EL (cell line): ENCODE measurements at regions not wholly inside any gene's neighbourhood (a gene's known extent, or its start where the extent isn't known, plus 50 kb on each side); places are given as distances from the start of the nearest gene placed in this dataset.
"Not testable (repeated sequence)": the region's sequence is repeated elsewhere in the genome, so short reads cannot be mapped to it uniquely, and the experiment has no call there.

ENCODE experiments used
- DNase-seq: peaks from one replicate; pipeline ENCODE4 v3.0.0-alpha.2; 2016

DNA sequence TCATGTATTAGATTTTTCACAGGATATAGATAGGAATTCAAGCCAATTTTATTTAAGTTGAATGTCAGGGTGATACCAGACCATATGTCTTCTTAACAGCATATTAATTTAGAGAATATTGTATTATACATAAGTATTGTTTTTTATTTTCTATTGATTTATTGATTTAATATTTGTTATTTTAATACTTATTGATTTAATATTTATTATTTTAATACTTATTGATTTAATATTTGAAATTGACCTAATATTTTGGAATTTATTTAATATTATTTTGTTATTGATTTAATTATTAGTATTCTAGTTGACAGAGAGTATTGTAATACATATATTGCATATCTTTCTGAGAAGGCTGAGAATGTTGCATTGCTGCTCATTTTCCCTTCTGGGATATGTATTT lies 1411.8 kb upstream of the ACO1 start:
- no peak for DNase-seq

- no peak for DNase-seq
These were observed 1406.5 kb upstream of the ACO1 start for GRCh38 chr9:30977965-30978364.

- DNase-seq, result no peak
These were observed 1402.1 kb upstream of the ACO1 start for GRCh38 chr9:30982301-30982700.

- DNase-seq, result no peak
These were observed 1388.3 kb upstream of the ACO1 start for GRCh38 chr9:30995956-30996738.

DNA sequence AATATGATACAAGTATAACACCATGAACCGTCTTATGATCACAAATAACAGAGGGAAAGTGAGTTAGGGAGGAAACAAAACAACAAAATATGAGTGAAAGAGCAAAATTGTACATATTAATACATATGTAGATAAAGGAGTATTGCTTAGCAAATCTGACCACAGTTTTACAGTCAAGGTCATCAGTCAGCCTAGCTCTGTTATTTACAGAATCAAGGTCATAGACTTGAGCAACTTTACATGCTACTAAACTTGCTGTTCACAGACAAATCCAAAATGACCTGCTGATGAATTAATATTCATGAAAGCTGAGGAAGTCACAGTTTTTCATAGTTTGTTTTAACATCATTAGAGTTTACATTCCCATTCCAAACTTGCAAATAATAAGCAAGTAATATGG lies 1387.7 kb upstream of the ACO1 start:
- DNase-seq, result no peak

DNA sequence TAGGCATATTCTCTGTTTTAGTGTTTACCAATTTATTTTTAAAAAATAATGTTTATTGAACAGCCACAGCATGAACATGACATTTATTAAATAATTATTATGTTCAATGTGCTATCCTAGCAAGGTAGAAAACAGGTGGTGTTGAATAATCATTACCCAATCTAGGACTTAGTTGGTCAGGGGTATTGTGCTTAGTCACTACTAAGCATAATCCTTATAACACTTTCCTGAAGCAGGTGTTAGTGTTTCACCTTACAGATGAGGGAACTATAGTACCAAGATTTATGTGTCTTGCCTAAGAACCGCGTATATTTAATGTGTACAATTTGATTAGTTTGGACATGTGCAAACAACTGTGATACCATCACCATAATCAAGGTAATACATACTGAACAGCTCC lies 1387.2 kb upstream of the ACO1 start:
- DNase-seq, result no peak

DNA sequence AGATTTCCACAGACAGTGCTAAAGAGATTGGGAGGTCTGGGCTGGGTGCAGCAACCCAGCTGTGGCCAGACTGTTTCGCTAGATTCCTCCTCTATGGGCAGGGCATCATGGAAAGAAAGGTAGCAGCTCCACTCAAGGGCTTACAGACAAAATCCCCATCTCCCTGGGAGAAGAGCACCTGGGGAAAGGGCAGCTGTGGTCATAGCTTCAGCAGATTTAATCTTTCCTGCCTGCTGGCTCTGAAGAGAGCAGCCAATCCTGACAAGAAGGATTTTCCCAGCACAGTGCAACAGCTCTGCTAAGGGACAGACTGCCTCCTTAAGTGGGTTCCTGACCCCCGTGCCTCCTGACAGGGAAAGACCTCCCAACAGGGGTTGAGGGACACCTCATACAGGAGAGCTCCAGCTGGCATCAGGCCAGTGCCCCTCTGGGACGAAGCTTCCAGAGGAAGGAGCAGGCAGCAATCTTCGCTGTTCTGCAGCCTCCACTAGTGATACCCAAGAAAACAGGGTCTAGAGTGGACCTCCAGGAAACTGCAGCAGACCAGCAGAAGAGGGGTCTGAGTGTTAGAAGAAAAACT lies 1379.3 kb upstream of the ACO1 start:
- no peak for DNase-seq

DNA sequence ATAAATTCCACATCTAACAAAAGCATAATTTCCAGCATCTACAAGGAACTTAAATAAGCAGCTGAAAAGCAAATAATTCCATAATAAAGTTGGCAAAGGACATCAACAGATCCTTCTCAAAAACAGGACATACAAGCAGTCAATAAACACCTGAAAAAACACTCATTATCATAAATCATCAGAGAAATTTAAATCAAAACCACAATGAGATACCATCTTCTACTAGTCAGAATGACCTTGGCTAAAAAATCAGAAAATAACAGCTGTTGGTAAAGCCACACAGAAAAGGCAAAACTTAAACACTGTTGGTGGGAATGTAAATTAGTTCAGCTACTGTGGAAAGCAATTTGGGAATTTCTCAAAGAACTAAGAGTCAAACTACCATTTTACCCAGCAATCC lies 1371.1 kb upstream of the ACO1 start:
- DNase-seq, result no peak

GRCh38 chr9:31023847-31024246 lies 1360.6 kb upstream of the ACO1 start:
- no peak for DNase-seq

DNA sequence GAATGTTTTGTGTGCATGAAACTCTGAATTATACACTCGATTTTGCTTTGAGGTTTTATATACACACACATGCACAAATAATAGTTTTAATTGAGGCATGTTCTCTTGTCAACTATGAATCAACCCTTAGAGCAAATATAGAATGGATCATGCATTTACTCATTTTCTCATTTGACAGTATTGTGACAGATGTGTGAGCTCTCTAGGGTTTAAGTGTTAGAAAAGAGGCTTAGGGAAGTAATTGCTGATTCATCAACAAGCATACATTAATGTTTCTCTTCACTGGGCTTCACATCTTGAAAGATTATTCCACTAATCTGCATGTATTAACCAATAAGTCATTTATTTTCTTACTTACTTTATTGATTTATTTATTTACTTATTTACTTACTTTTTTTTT lies 1356.8 kb upstream of the ACO1 start:
- DNase-seq, result no peak

GRCh38 chr9:31028137-31028536 lies 1356.3 kb upstream of the ACO1 start:
- no peak for DNase-seq

- DNase-seq, result no peak
These were observed 1353.7 kb upstream of the ACO1 start for GRCh38 chr9:31030741-31031202.

DNA sequence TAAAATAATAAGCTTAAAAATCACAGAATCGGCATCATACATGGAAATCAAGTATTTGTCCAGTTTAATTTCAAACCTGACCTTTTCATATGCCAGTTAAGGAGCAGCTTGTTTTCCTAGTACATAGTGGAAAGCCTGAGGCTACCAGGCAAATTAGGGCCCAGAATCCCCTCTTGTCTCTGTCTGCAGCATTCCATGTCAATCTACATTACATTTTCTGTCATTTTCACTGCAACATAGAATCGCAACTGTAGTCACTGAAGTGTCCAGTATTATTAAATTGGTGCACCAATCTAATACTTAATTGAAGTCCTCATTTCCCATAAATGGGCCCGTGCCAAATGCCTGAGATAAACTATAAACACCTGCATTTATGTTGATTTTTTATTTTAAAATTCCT lies 1352.2 kb upstream of the ACO1 start:
- no peak for DNase-seq

- DNase-seq, result no peak
These were observed 1350.1 kb upstream of the ACO1 start for GRCh38 chr9:31034311-31034710.

DNA sequence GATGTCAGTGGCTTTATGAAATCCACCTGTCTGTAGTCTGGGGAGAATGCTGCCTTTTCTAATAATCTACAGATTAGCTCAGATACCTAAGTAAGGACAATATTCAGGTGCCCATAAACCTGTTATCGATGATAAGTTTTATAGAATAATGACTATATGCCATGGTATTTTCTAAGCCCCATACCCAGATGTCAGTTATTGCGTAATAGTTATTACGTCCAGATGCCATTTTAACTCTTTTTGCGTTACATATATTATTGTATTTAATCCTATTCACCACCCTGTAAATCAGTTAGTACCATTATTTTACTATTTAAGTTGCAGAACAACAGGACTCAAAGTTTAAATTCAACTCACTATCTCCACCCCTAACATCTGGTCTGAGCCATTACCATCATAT lies 1343.9 kb upstream of the ACO1 start:
- DNase-seq, result no peak

DNA sequence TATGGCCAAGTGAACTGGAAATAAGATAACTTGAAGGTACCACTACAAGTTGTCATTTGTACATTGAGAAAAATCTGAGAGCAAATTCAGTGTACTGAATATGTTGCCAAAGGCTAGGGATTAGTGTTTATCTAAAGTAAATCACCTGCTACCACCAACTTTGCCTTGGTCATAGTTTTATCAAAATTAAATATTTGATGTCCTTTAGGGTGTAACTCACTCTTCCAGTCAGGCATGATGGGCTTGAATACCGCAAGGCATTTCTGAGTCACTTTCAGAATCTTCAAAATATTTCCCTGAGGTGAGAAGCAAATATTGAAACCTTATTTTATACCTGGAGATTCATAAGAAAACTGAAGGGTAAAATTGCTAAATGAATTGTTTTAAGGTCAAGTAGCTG lies 1338.6 kb upstream of the ACO1 start:
- DNase-seq, result no peak

DNA sequence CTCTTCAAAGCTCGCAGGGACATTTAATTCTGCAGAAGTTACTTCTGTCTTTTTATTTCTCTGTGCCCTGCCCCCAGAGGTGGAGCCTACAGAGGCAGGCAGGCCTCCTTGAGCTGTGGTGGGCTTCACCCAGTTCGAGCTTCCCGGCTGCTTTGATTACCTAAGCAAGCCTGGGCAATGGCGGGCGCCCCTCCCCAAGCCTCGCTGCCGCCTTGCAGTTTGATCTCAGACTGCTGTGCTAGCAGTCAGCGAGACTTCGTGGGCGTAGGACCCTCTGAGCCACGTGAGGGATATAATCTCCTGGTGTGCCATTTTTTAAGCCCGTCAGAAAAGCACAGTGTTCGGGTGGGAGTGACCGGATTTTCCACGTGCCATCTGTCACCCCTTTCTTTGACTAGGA lies 1322.9 kb upstream of the ACO1 start:
- DNase-seq, result not testable (repeated sequence)

GRCh38 chr9:31065691-31066090 lies 1318.8 kb upstream of the ACO1 start:
- no peak for DNase-seq

DNA sequence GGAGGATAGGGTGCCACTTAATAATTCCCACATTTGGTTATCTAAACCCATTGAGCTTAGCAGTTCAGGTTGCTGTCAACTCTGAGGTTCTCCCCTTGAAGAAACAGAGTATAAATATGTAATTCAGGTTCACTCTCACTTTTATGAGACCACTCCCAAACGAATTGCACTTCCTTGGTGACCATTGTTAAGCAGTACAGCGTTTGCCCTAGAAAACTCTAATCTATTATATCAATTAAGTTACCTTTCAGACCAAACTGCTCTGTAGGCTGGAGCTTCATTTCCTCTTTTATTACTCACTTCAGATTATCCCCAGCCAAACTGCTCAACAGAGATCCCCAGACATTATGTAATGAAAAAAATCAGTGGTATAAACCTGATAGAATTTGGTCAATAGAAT lies 1317.0 kb upstream of the ACO1 start:
- no peak for DNase-seq

GRCh38 chr9:31071606-31072286 lies 1312.7 kb upstream of the ACO1 start:
- DNase-seq, result no peak

GRCh38 chr9:31078175-31078574 lies 1306.3 kb upstream of the ACO1 start:
- DNase-seq, result no peak

GRCh38 chr9:31084350-31084749 lies 1300.1 kb upstream of the ACO1 start:
- no peak for DNase-seq

DNA sequence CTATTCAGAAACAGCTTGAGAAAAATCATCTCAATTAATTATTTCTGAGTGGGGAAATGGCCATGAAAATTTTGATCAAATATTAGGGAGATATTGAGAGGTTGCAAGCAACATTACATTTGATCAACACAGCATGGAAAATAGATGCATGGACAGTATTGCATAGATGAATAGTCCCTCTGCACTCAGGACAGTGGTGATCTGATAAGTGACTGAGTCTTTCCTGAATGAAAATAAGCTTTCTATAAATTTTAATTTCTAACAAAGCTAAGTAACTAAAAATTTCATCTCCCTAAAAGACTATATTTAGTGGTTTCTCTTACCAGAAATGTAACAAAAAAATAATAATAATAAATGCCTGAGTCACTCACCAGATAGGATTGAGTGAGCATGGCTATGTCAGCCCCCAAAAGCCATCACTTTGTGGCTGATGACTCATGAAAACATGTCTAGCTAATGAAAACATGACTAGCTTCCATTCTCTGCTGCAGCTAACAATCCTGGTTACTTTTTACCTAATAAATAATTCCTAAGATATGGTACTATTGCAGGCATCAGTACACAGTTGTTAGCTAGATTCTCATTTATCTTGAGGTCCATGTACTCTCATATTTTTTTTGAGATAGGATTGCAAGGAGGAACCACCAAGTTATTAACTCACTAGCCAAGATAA lies 1294.8 kb upstream of the ACO1 start:
- DNase-seq, result no peak

- DNase-seq, result no peak
These were observed 1284.1 kb upstream of the ACO1 start for GRCh38 chr9:31100311-31100710.
